Dendritic cell treated with granulocyte-macrophage colony-stimulating factor and Interleukin-4, amounts not matched to agents 40 ng/mL and 50 ng/mL, for 4 days (primary cell): ENCODE measurements at regions not wholly inside any gene's neighbourhood (a gene's known extent, or its start where the extent isn't known, plus 50 kb on each side); places are given as distances from the start of the nearest gene placed in this dataset.

ENCODE experiments used
- H3K27ac Mint-ChIP-seq: one replicate; pipeline ENCODE4 v1.8.0; 2022; ENCODE audit warnings: mild to moderate bottlenecking, mixed read lengths
- H3K27me3 Mint-ChIP-seq: one replicate; pipeline ENCODE4 v1.8.0; 2022; ENCODE audit warnings: mild to moderate bottlenecking, mixed read lengths
- H3K36me3 Mint-ChIP-seq: one replicate; pipeline ENCODE4 v1.8.0; 2022; ENCODE audit warnings: low read depth, mixed read lengths
- H3K4me1 Mint-ChIP-seq: one replicate; pipeline ENCODE4 v1.8.0; 2022; ENCODE audit warnings: low read depth, mixed read lengths
- H3K4me3 Mint-ChIP-seq: one replicate; pipeline ENCODE4 v1.8.0; 2022; ENCODE audit warnings: mild to moderate bottlenecking, moderate library complexity, mixed read lengths
- H3K9me3 Mint-ChIP-seq: one replicate; pipeline ENCODE4 v1.8.0; 2022; ENCODE audit warnings: mixed read lengths
- intact Hi-C: fragments of 100-400 bp; cut with micrococcal nuclease; formaldehyde crosslinking; loops from one replicate; pipeline ENCODE4 v1.15.0; 2022

DNA sequence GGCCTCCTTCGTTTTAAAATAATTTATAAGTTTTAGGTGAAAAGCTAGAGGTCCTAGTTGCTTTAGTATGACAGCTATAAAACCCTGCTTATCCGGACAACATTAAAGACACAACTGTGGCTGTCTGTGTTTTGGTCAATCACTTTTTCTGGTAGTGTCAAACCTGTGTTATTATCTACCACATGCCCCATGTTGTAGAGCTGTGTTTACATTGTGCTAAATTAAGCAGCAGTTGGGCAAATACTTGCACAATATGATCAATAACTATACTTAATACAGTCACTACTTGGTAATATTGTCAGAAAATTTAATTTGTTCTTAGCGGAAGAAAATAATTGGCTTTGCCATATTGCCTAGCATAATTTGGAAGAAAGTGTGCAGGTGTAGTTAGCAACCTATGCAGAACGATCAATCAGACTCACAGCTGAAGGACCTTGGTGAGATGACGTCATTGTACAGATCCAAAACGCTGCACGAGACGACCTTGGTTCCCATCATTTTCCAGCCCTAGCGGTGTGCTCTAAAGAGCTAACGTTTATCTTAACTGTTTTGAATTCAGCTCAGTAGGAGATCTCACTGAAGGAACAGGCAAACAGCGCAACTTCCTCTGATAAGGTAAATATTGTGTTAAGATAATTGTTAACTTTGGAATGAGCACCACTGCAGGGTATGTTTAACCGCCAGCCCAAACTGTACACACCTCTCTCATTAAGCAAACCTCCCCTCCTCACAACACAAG, 476.6 kb downstream of the IRS2 start:
- H3K27me3 Mint-ChIP-seq = no peaks in the 10 kb centered on the region

DNA sequence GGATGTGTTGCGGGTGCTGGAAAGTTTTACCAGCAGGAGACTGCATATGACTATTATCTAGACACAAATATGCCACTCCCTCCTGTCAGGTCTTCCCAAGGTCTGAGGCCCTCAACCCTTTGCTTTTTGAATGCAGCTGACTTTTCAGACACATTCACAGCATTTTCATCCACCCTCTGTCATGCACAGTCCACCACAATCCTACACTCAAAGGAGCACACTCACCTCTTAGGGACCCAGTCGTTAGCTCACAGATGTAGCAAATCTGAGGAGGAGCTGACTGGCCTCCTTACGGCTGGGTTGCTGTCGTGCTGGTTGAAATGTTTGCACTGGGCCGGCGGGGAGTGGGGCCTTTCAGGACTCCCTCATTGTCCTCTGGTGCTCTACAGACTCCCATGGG, 479.4 kb downstream of the IRS2 start:
- Mint-ChIP-seq H3K9me3 (no peaks in the 10 kb centered on the region), H3K4me3 (no peak overlapping the region), H3K36me3 (no peaks in the 10 kb centered on the region), H3K4me1 (no peaks in the 10 kb centered on the region), H3K27me3 (no peaks in the 10 kb centered on the region), H3K27ac (no peak overlapping the region)
- intact Hi-C loops = no loop called here

More for the DNA sequence above, 476.6 kb downstream of the IRS2 start:
- intact Hi-C loops = no loop called here
- no peaks in the 10 kb centered on the region for H3K4me1 Mint-ChIP-seq
- H3K27ac Mint-ChIP-seq = no peak overlapping the region
- no peak overlapping the region for H3K4me3 Mint-ChIP-seq
- no peaks in the 10 kb centered on the region for H3K36me3 Mint-ChIP-seq
- no peaks in the 10 kb centered on the region for H3K9me3 Mint-ChIP-seq

DNA sequence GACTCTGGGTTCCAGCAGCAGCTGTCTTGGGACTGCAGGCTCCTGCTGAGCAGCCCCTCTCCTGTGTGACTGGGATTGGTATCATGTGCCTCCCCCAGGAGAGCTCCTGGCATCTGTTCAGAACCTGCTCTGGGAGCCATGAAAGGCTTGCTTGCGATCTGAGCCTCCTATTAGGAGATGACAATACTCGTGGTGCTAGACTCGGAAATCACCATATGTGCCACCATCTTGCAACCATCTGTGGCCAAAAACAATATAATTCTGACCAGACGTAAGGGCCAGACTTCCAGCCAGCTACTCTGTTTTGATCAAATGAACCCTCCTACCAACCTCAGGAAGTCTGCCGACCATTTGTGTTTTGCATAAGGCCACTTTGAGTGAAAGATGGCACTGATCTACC, 484.7 kb downstream of the IRS2 start:
- Mint-ChIP-seq H3K27me3 (no peaks in the 10 kb centered on the region), H3K9me3 (no peaks in the 10 kb centered on the region), H3K27ac (no peak overlapping the region), H3K4me3 (no peak overlapping the region), H3K36me3 (no peaks in the 10 kb centered on the region), H3K4me1 (no peaks in the 10 kb centered on the region)
- intact Hi-C loops = no loop called here

DNA sequence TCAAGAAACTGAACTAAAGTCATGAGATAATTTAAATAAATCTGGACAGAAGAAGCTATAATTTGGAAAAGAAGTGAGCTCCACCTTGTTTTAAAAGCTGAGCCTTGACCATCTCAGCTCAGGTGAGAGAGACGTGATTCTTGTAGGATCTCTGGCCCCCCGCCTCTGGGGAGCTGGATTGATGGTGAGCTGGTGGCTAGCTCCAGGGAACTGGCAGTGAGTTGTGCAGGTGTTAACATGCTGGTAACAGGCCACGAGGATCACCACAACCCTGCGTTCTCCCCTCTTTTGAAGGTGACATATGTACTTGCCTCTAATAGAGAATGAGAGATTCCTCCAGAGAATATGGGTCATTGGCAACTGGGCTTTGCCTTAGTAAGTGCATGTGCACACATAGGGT, 485.1 kb downstream of the IRS2 start:
- H3K27ac Mint-ChIP-seq = no peak overlapping the region
- no peaks in the 10 kb centered on the region for H3K36me3 Mint-ChIP-seq
- H3K27me3 Mint-ChIP-seq = no peaks in the 10 kb centered on the region
- H3K4me1 Mint-ChIP-seq = no peaks in the 10 kb centered on the region
- intact Hi-C loops = no loop called here
- H3K9me3 Mint-ChIP-seq = no peaks in the 10 kb centered on the region
- H3K4me3 Mint-ChIP-seq = no peak overlapping the region

DNA sequence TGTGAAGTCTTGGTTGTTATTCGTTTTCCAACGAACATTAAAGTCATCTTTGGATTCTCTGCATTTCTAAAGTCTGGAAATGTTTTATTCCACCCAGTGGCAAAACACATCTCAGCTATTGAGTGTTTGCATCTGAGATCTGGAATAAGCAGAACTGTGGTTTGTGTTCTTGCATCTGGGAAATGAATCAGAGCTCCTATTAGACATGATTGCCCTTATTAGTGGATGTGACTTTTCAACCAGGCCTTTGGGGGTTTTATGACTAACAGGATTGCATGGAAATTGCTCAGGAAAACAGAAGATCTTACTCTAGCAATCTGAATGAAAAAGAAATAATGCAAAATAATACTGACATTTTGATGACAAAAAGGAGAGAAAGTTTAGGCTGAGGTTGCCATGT, 488.8 kb downstream of the IRS2 start:
- no peak overlapping the region for H3K4me3 Mint-ChIP-seq

DNA sequence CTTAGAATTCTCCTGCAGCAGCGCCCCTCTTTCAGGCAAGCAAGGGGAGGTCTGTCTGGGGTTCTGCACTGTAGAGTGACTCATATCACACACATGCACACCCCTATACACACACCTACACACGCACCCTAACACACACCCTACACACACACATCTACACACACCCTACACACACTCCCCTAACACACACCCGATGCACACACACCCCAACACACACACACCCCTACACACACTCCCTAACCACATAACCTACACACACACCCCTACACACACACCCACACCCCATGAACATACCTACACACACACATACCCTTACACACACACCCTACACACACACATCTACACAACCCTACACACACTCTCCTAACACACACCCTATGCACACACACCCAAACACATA, 493.2 kb downstream of the IRS2 start:
- Mint-ChIP-seq H3K4me1 (no peaks in the 10 kb centered on the region), H3K9me3 (no peaks in the 10 kb centered on the region), H3K27me3 (no peaks in the 10 kb centered on the region), H3K36me3 (no peaks in the 10 kb centered on the region), H3K27ac (no peak overlapping the region), H3K4me3 (no peak overlapping the region)
- intact Hi-C loops = no loop called here

More for the DNA sequence above, 488.8 kb downstream of the IRS2 start:
- Mint-ChIP-seq H3K36me3 (no peaks in the 10 kb centered on the region), H3K27ac (no peak overlapping the region), H3K27me3 (no peaks in the 10 kb centered on the region), H3K4me1 (no peaks in the 10 kb centered on the region), H3K9me3 (no peaks in the 10 kb centered on the region)
- intact Hi-C loops = no loop called here

DNA sequence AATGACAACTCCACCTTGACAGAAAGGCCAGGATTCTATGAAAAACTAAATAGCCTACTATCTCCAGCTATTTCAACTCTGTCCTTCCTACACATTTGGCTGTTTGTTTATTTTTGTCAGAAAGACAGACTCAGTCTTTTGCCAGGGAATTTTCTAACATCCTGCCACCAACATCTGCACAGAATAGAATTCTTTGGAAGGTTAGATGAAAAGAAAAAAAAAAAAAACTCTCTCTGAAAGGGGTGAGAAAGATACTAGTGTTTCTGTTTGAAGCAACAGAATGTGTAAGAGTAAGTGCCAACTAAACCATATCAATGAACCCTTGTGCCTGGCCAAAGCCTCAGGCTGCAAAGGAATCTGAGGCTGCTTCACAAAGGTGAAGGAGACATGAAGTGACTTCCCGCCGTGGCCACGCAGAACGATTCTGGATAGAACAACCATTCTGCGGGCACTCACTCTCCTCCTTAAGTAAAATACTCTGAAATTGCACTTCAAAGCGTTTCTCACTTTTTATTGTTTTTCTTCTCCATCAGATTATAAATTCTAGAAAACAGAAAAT, 498.2 kb downstream of the IRS2 start:
- Mint-ChIP-seq H3K36me3 (no peaks in the 10 kb centered on the region), H3K4me3 (no peak overlapping the region), H3K27ac (no peak overlapping the region), H3K9me3 (no peaks in the 10 kb centered on the region), H3K27me3 (peaks cover 3% of the 10 kb centered on the region), H3K4me1 (no peaks in the 10 kb centered on the region)
- intact Hi-C loops = no loop called here

DNA sequence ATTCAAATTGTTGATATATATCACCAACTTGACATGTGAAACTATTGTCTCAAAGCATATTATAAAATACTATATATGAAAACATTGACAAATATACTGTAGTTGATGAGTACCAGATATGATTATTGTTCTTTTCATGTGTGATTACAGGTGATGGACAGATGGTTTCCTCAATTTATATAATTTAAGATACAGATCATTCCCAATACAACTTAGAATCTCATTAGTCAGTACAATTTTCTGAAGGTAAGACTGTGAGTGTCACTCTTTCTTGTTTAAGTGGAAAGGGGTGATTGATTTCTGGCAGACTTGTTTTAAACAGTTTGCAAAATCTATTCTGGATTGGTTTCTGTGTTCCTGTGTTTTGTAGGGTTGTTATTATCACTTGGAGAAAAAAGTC, 498.8 kb downstream of the IRS2 start:
- intact Hi-C loops = no loop called here
- Mint-ChIP-seq H3K36me3 (no peaks in the 10 kb centered on the region), H3K4me3 (no peak overlapping the region), H3K9me3 (no peaks in the 10 kb centered on the region), H3K4me1 (no peaks in the 10 kb centered on the region), H3K27ac (no peak overlapping the region), H3K27me3 (peaks cover 3% of the 10 kb centered on the region)

DNA sequence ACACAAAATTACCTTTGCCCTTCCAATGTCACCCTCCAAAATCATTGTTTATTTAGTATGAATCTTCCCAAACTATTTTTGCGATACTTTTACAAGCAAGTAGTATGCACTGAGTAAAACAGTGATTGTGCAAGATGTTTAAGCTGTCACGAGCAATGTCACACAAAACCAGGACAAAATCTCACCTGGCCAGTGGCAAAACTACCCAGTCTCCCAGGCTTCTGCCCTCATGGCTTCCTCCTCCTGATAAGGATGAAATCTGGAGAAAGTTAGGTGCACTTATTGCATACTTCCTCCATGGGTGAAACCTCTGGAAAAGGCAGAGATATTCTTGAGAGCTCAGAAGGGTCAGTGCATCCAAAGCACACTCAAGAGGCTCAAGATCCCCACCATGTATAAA, 500.8 kb downstream of the IRS2 start:
- intact Hi-C loops = no loop called here
- H3K4me1 Mint-ChIP-seq = no peaks in the 10 kb centered on the region
- H3K27ac Mint-ChIP-seq = no peak overlapping the region
- no peaks in the 10 kb centered on the region for H3K36me3 Mint-ChIP-seq
- H3K9me3 Mint-ChIP-seq = no peaks in the 10 kb centered on the region
- H3K27me3 Mint-ChIP-seq = peaks cover 3% of the 10 kb centered on the region
- H3K4me3 Mint-ChIP-seq = no peak overlapping the region

DNA sequence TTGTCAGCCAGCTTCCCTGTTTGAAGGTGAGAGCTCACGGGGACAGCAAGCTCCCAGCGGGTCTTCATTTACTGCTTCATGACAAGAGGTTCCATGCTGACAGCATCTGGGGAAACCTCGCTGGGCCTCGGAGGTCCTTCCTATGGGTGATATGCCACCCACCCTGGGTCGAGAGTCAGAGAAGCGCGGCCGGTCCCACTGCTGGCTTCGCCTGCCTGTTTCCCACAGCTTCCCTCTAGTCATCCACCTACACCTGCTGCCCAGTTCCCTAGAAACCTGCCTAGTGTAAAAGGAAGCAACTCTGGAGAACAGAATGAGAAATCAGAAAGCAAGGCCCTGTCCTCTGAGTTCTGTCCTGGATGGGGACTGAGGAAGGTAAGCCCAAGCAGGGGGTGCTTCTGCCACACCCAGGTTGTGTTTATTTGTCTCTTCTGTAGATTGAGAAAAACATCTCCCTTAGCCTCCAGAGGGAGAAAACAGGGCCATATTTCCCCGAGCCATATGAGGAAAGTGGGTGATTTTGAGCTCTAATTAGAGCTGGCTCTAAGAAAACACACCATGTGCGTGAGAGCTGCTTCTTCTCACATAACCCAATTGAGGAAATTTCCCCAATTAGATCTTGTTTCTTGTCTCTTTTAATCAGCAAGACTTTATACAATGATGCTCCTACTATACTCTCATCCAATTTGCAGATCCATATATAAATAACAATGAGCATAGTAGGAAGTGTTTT, 504.3 kb downstream of the IRS2 start:
- H3K27ac Mint-ChIP-seq = no peak overlapping the region
- no peaks in the 10 kb centered on the region for H3K36me3 Mint-ChIP-seq
- peaks cover 3% of the 10 kb centered on the region for H3K27me3 Mint-ChIP-seq
- intact Hi-C loops = no loop called here
- no peak overlapping the region for H3K4me3 Mint-ChIP-seq
- no peaks in the 10 kb centered on the region for H3K9me3 Mint-ChIP-seq
- no peaks in the 10 kb centered on the region for H3K4me1 Mint-ChIP-seq

DNA sequence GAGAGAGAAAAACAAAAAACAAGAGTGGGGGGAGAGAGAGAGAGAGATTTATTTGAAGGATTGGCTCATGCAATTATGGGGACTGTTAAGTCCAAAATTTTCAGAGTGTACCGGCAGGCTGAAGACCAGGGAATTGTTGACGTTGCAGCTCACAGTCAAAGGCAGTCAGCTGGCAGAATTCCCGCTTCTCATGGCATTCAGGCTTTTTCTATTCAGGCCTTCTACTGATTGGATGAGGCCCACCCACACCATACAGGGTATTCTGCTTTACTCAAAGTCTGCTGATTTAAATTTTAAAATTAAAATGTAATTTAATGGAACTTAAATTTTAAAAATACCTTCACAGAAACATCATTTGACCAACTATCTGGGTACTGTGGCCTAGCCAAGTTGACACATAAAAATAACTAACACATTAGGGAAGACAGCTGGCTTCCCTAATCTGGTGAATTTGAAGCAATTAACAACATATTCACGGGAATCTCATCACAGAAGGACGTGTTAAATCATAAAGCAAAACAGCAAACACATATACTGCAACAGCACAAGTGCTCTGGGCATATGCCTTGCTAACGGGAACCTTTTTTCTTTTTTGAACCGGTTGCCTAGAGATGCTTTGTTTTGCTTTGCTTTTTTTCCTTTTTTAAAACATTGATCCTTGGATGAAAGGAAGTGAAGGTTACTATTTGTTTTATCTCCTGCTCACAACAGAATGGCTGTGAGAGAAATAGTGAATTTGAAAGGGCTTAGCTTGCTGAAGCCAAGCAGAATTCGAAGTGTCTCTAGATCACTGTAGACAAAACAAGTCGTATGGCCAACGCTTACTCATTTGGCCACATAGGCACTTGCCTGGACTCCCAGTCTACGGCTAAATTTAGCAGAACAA, 505.1 kb downstream of the IRS2 start:
- H3K27ac Mint-ChIP-seq = no peak overlapping the region
- H3K36me3 Mint-ChIP-seq = no peaks in the 10 kb centered on the region
- H3K4me3 Mint-ChIP-seq = no peak overlapping the region
- peaks cover 3% of the 10 kb centered on the region for H3K27me3 Mint-ChIP-seq
- H3K9me3 Mint-ChIP-seq = no peaks in the 10 kb centered on the region
- no peaks in the 10 kb centered on the region for H3K4me1 Mint-ChIP-seq
- intact Hi-C loops = no loop called here

DNA sequence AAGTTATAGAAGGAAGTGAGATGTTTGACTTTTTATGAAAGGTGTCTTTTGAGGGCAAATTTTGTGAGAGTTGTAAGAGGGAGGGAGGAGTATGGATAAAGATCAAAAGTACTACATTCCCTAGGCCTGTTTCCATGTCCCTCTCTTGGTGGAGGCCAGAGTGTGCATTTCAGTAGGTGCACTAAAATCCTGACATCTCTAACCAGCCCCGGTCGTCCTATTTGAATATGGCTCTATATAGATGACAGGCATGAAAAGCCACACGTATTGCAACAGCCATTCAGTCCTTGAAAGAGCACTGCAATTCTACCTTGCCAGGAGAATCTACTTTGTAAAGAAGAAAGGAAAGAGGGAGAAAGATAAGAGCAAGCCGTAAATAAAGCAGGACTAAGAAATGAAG, 510.1 kb downstream of the IRS2 start:
- no peak overlapping the region for H3K4me3 Mint-ChIP-seq

DNA sequence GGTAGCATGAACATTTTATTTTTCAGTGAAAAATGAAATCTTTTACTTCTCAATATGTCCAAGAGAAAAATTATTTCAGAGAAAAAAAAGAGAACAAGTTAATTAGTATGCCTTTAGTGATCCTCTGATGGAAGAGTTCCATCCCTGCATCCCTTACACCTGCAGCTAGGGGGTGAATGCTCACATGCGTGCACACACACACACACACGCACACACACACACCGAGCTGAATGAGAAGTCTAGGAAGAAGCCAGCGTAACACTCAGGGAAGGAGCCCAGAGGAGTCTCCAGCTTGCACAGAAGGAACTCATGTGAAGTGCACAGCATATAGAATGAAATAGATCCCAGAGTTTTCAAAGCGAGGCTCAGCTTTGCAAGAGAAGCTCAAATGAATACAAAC, 510.5 kb downstream of the IRS2 start:
- Mint-ChIP-seq H3K36me3 (no peaks in the 10 kb centered on the region), H3K4me1 (peaks cover 3% of the 10 kb centered on the region), H3K27me3 (no peaks in the 10 kb centered on the region), H3K4me3 (no peak overlapping the region), H3K9me3 (no peaks in the 10 kb centered on the region), H3K27ac (no peak overlapping the region)
- intact Hi-C loops = no loop called here

More for the DNA sequence above, 510.1 kb downstream of the IRS2 start:
- intact Hi-C loops = no loop called here
- Mint-ChIP-seq H3K4me1 (peaks cover 3% of the 10 kb centered on the region), H3K27ac (no peak overlapping the region), H3K27me3 (no peaks in the 10 kb centered on the region), H3K36me3 (no peaks in the 10 kb centered on the region), H3K9me3 (no peaks in the 10 kb centered on the region)
